Kasumi-1 (cell line): ENCODE measurements at regions not wholly inside any gene's neighbourhood (a gene's known extent, or its start where the extent isn't known, plus 50 kb on each side); places are given as distances from the start of the nearest gene placed in this dataset.
A peak's percentile ranks its signal among the peaks of the same experiment; 100 is the strongest.

ENCODE experiments used
- DNase-seq, 2 experiments: peaks; one replicate each; lab custom pipeline; 2025; lab: John Stamatoyannopoulos, UW

DNA sequence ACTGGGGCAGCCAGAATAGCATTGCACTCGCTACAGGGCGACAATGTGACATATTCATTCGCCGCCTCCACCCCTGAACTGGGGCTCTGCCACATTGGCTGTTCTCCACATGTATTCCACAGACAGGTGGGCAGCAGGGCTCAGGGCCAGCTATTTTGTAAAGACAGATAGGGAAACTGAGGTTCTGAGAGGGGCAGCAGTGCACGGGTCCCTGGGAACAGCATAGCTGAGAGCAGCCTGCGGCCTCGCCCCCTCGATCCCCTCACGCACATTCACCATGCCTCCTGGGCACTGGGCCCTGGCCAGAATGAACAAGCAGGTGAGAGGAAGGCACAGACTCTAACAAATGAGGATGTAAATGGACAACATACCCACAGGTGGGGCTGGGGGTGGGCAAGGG, 75.0 kb upstream of the SPATA12 start:
- DNase-seq, result no peak

DNA sequence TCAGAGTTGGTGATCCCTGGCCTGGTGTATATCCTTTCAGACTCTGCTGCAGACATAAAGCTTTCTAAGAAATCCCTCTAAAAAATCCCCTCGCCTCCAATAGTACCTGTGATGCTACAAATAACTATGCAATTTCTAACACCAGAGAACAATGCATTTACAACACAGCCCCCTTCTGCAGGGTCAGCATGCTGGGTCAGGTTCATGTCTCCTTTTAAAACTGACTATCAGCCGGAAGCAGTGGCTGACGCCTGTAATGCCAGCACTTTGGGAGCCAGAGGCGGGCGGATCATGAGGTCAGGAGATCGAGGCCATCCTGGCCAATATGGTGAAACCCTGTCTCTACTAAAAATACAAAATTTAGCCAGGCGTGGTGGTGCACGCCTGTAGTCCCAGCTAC, 77.0 kb upstream of the SPATA12 start:
- no peak for DNase-seq

DNA sequence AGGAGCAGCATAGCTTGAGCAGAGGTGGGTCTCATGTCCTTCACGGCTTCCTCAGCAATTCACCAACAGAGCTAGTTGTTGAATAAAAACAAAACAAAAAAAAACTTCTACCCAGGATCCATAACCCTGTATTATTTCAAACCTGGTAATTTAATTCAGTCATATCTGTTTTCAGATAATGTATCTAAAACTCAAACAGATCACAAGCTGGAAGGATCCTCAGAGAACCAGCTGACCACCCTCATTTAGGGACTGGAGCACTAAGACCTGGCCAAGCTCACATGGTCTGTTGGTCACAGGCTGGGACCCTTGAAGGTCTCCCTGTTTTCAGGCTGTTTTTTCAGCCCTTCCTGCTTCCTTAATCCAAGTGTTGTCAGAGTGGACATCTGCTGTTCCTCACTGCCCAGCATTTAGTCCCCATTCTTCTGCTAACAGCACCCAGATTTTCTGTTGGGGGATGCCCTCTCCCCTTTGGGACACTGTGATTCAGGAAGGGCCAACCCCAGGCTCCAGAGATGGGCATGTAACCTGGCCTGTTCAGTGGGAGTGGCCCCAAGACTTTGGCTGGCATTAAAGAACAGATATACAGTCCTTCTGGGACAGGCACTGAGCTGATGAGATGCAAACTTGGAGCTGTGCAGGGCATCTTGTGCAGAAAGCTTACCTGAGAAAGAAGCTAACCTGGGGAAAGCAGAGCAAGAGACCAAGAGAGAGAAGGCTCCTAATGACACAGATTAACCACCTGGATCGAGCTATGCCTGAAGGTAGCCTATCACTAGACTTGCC, 78.8 kb upstream of the SPATA12 start:
- DNase-seq, result no peak

DNA sequence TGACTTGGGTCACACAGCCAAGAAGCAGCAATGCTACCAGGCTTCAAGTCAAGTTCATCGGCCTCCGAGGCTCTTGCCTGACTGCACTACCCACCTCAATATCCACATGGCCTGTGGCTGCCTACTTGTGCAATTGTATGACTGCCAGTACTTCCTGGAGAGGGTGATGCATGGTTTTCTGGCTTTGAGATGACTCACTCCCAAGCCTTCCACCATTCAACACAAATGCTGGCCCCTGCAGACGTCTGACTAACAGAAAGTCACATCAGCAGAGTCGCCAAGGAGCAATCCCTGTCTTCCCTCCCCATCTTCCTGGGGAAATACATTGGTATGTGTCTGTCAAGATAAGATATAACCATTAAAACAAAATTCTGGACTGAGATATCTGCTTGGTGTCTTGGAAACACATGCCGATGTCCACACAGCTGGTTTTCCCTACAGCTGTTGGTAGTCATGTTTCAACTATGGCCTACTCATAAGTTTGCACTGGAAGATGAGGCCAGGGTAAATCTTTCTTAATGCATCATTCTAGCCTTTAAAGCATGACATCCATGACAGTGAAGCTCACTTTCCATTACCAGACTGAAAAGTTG, 79.6 kb upstream of the SPATA12 start:
- peak; percentile 98 for DNase-seq

DNA sequence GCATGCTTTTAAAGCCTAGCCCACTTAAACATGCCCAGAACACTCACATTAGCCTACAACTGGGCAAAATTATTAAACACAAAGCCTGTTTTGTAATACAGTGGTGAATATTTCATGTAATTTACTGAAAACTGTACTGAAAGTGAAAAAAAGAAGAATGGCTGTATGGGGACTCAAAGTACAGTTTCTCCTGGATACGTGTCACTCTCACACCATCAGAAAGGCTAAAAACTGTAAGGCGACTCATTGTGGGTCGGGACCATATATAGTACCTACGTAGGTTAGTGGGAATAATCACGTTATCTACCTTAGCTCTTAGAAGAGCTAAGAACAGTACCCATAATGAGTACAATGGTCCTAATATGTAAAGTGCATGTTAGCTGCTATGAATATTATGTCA, 80.2 kb upstream of the SPATA12 start:
- no peak for DNase-seq

DNA sequence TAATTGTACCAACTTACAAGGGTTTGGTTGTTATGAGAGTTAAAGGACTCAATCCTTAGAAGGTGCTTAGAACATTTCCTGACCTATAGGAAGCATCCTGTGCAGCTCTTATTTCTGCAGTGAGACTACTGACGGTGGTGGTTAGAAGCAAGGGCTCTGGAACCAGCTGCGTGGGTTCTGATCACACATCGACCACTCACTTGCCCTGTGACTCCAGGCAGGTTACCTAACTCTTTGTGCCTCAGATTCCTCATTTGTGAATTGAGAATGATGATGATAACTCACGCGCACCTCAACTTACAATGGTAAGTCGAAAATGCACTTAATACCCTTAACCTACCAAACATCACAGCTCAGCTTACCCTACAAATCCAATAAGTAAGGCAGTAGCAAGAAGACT, 80.7 kb upstream of the SPATA12 start:
- DNase-seq, result no peak

DNA sequence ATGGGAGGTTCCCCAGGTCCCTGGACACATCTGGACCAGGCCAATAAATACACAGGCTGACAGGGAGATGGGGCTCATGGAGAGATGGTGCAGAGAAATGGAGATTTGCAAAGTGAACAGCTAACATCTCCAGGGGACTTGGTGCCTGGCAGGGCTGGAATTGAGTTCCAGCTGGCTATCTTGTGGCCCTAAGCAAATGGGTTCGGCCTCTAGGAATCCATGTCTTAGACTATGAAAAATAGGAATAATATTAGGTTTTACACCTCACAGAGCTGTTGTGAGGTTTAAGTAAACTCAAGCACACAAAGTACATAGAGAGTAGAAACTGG, 82.9 kb upstream of the SPATA12 start:
- no peak for DNase-seq

DNA sequence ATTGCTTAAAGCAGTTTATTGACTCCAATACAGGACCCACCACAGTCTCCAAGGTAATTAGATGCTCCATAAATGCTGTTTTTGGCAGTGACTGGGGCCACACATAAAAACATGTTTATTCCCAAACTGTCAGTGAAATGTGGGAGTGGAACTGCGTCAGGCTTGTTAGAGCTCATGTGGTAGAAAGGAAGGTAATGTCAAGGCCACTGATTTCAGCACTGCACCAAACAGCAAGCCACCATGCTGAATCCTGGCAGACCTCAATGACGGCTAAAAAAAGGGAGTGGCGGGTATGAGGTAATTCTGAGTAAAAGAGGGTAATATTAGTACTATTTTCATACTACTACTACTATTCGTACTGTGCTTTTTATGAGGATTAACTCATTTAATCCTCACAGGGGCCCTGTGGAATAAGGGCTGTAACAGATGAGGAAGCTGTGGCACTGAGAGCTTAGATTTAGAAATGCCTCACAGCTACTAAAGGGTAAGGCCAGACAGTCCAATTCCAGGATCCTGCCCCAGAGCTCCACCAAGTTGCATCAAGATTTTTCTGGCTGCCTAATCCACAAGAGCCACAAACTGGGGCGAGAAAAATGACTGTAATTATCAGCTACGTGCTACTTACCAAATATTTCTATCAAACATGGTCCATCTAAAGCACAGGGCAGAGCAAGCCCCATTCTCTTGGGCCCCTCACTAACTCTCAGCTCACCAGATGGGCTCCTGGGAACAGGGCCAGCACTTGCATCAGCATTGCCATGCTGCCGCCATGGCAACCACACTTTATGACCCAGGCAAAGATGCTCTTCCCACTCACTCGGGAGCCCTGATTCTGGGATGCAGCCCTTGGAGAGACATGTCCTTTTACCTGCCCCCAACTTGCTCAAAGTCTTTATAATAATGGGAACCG, 83.6 kb upstream of the SPATA12 start:
- DNase-seq, result no peak

DNA sequence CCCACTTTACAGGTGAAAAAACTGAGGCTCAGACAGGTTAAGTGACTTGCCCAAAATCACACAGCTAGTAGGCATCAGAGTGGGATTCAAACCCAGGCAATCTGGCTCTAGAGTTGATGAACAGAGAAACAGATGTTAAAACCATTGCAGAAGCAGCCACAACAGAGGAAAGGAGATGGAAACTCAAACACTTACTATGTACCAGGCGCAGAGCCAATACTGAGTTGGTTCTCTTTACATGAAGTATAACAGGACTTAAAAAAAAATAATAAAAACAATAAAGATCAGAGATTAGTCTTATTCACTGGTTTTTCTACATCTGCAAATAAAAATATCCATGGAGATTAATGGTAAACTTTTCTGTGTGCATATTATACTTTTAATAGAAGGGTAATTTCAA, 84.9 kb upstream of the SPATA12 start:
- DNase-seq, result no peak

DNA sequence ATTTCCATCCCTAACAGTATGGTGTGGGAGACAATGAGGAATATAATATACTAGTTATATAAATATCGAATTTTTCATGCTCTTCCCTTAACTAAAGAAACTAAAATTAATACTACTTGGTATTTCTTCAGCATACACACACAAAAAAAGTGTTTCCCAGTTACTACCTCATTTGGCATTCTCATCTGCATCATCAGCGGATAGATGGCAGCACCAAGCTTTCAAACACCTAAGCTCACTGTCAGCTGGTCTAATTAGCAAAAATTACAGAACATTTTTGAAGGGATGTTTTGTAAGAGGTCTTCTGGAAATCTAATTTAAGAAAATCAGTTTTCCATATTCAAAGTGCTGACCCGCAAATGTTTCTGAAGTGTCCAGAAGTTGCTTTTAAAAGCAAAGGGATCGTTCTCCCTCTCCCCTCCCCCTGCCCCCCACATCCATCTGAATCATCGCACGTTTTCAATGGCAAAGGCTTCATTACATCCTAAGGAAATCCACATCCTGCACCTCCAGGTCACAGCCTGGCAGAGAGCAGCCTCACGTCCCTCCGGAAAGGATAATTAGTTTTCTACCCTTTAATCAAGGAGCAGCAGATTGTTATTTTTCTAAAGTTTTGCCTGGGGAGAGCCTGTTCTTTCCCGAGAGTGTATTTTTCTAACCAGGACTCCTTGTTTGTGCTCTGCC, 86.1 kb upstream of the SPATA12 start:
- no peak for DNase-seq

DNA sequence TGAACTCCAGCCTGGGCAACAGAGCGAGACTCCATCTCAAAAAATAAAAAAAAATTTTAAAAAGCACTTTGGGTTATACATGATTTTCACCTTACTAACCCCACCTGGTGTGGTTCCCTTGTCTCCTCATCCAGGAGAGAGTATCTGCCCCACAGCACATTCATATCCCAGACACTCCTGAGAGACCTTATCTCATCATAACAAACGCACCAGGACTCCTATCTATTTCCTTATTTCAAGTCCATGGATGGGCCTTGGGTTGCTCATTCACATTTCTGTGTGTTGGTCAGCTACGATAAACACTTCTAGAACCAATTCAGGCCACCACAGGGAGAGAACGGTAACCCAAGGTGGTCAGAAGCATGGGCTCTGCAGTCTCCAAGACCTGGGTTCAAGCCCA, 88.6 kb upstream of the SPATA12 start:
- DNase-seq, result no peak

DNA sequence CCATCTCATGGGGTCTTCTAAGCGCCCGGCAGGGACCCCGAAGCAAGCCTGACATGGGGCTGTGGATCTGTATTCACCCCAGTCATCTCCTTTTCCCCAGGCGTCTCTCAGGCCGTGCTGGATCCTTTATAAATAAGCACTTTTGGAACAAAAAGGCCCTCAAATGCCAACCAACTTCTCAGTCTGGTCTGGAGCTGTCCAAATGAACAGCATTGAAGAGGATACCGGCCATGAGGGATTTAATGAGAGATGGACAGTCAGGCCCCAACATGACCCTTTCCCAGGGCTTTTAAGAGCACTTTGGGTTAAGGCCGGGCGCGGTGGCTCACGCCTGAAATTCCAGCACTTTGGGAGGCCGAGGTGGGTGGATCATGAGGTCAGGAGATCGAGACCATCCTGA, 89.2 kb upstream of the SPATA12 start:
- DNase-seq, result no peak

DNA sequence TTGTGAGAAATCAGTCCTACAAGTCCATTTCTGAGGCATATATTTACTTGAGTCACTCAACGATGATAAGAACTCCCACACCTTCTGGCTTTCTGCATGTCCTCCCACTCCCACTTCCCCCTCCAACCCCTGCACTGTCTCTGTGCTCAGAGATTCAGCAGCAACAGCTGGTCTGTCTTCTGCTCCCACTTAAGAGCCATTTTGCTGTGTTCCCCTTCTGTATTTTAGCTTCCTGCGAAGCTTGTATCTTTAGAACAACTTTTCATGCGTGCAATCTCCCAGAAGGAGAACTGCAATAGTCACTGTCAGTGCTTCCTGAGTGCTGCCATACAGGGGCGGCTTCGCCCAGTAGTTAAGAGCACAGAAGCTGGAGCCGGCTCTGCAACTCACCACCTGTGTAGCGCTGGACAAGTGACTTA, 90.0 kb upstream of the SPATA12 start:
- DNase-seq, result peak; percentile 90 to 92

DNA sequence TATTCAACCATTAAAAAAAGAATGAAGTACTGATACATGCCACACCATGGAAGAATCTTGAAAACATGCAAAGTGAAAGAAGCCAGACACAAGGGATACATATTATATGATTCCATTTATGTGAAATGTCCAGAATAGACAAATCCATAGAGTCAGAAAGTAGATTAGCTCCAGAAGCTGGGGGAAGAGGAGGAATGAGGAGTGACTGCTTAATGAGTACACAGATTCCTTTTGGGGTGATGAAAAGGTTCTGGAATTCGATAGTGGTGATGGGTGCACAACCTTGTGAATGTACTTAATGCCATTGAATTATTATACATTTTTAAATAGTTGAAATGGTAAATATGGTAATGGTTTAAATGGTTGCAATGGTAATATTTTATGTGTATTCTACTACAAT, 90.6 kb upstream of the SPATA12 start:
- no peak for DNase-seq

DNA sequence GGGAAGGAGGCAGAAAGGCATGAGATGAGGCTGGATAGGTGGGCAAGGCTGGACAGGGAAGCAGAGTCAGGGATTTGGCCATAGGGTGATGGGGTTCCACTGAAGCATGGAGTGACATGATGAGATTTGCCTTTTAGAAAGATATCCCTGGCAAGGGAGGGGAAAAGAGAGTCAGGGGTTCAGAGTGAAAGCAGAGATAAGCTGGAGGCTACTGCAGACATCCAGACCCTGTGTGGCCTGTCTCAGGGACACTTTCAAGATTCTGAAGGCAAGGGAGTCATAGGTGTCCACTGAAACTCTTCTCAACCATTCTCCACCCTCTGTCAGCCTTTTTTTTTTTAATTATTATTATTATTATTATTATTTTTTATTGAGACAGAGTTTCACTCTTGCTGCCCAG, 94.0 kb upstream of the SPATA12 start:
- no peak for DNase-seq

DNA sequence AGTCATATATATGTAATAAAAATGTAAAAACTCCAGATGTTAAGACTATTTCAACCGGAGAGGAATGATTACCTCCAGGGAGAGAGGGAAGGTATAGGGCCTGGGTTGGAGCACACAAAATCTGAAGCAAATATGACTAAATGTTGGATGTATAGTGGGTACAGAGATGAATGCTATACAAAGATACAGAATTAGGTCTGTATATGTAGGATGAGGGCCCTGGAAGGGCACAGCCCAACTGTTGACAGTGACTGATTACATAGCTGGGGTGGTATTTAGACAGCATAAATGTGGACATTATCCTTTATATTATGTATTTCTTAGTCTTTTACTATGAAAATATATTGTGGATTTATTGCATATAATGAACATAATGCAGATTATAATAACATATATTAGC, 94.4 kb upstream of the SPATA12 start:
- no peak for DNase-seq

DNA sequence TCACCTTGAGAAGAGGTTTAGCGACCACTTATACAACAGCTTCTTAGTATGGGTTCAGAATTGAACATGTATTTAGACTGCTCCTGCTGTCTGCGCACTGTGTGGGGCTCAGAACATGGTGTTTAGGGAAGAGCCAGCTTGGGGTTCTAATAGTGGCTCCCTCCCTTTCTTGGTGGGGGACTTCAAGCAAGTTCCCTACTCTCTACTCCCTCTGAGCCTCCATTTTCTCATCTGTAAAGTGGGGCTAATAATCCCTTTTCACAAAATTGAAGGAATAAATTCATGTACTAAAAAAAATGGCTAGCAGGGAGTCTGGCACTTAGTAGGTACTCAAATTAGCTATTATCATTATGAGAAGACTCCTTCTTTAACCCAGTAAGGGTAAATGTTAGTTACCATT, 97.5 kb upstream of the SPATA12 start:
- no peak for DNase-seq

DNA sequence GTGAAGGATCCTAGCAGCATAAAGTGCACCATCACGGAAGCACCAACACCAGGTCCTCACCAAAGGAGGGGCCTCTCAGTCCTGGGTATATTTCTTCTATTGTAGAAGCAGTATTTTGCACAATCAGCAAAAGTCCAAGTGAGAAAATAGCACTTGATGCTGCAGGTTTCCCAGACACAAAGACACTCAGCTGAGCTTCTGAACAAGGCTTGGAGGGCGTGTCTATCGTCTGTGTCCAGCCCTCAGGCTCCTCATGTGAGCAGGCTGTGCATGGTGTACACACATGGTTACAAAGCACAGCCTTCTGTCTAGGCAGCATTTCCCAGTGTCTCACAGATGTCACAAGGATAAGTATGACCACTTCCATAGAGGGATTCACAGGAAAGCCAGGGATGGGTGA, 98.3 kb upstream of the SPATA12 start:
- DNase-seq, result no peak

DNA sequence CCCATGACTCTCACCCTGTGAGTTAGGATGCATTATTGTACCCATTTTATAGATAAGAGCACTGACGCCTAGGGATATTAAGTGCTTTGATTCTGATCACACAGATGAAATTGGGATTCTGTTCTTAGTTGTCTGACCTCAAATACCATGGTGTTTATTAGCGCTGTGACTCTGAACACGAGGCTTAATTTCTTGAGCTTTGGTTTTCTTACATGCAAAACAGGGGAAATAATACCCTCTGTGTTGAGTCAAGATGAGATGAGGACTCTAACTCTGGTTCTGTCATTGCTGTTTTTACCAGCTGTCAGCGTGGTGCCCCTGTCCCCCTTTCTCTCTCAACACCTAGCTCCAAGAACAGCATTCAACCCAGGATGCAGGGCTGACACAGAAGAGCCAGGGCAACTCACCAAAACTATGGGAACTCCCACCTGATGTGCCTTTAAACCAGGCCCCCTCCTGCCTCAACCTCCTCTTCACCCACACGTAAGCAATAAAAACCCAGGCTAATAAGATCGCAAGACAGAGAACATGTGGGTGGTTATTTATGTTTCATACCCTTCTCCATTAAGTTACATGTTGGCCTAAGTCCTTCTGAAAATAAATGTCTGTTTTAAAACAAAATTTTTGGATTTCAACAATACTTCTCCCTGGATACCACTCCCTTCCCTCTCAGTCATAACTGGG, 100.1 kb upstream of the SPATA12 start:
- no peak for DNase-seq

DNA sequence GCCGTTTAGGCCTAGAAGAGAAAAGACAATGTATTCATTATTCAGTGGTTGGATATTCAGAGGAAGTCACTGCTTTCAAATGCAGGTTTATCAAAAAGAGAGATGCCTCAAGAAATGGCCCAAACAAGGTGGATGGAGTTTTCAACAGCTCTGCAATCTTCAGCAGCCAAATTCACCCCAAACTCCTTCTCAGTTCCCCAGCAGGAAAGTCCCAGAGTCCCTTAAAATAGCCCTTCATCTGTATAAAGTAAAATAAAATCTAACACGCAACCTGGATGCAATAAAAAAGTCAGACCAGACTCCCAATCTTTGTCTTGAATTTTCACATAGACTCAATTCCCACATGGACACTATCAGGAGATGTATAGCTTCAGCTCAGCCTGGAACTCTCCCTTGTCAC, 101.6 kb upstream of the SPATA12 start:
- no peak for DNase-seq

DNA sequence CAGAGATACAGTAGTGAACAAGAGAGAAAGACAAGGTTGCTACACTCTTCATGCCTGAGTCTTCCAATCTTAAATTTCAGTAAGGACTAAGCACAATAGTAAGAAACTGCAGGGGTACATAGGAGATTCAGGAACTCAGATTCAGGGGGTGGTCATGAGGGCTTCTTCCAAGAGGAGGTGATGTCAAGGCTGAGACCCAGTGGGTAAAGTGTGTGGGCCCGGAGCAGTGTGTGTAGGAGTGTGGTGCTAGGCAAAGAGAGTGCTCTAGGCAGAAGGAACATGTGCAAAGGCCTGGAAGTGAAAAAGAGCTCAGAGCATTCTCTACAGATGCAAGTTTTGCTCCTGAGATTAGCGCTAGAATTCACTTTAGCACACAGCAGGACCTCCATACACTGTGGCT, 102.9 kb upstream of the SPATA12 start:
- no peak for DNase-seq

DNA sequence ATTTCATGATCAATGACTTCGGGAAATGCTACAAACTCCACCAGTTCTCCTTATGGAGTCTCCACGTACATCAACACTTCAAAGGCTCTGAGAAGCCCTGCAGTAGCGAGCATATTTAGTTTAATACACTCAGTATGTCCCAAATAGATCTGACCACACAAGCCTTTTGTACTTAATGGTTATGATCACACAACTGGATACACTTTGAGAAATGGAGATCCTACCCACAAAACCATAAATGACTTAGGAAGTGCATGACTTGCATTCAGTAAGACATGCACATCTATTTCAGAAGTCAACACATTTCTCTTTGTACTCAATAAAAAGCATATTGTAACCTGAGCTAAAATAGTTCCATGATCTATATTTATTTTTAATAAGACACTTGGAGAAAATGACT, 103.6 kb upstream of the SPATA12 start:
- no peak for DNase-seq
